ENCODE measurements at regions not wholly inside any gene's neighbourhood (a gene's known extent, or its start where the extent isn't known, plus 50 kb on each side); places are given as distances from the start of the nearest gene placed in this dataset.

GRCh38 chr2:226121046-226121738, 678.4 kb downstream of the IRS1 start:
- H3K4me1 ChIP-seq (ENCODE audit: control insufficient read depth, insufficient read depth, low read length) = 0 out of 2 replicates have a peak, but pooled peaks cover 2% of the 10 kb centered on the region
- no peaks in the 10 kb centered on the region for H3K9me3 ChIP-seq (ENCODE audit: control insufficient read depth, insufficient read depth, low read depth, low read length)
- no peak for TF ChIP-seq ZBTB10 (tag by site-specific recombination; IDR thresholded peaks at IDR 0.05)
- TF ChIP-seq ZNF623 (tag by site-specific recombination; IDR thresholded peaks at IDR 0.05) = no peak
- no peak for TF ChIP-seq RBAK (tag by site-specific recombination; IDR thresholded peaks at IDR 0.05)
- TF ChIP-seq ZNF175 (tag by site-specific recombination; IDR thresholded peaks at IDR 0.05) = no peak
- no peak for TF ChIP-seq HOXC10 (CRISPR knock-in tag; IDR thresholded peaks at IDR 0.05)
- ChIA-PET POLR2A (no interaction called here), CTCF (no interaction called here)
- no peak overlapping the region for H3K27ac ChIP-seq (ENCODE audit: extremely low read depth, low read depth, low read length)
- H3K36me3 ChIP-seq (ENCODE audit: control insufficient read depth in 2 of 2, insufficient read depth in 1 of 2, low read length in 2 of 2) = no peaks in the 10 kb centered on the region
- no peak overlapping the region for H3K4me3 ChIP-seq (ENCODE audit: low read depth, low read length)

- POLR2A ChIA-PET = no interaction called here
- H3K4me3 ChIP-seq (ENCODE audit: low read depth, low read length) = no peak overlapping the region; the same call in 1 of the 2 replicates
- H3K27ac ChIP-seq (ENCODE audit: extremely low read depth, low read depth, low read length) = no peak overlapping the region
- H3K4me1 ChIP-seq (ENCODE audit: control insufficient read depth, insufficient read depth, low read length) = peaks cover 2% of the 10 kb centered on the region; the same call in 1 of the 2 replicates
- TF ChIP-seq ZFP69B (tag by site-specific recombination; IDR thresholded peaks at IDR 0.05) = no peak
- TF ChIP-seq ZBTB8A (tag by site-specific recombination; IDR thresholded peaks at IDR 0.05) = no peak
- TF ChIP-seq FEZF1 (tag by site-specific recombination; IDR thresholded peaks at IDR 0.05) = no peak
- no peak for TF ChIP-seq TSHZ1 (tag by site-specific recombination; IDR thresholded peaks at IDR 0.05; ENCODE audit: borderline replicate concordance)
- no peak for TF ChIP-seq ZNF391 (tag by site-specific recombination; IDR thresholded peaks at IDR 0.05; ENCODE audit: borderline replicate concordance, low read depth)
- TF ChIP-seq GLIS1 (tag by site-specific recombination; IDR thresholded peaks at IDR 0.05) = no peak
- no peak for TF ChIP-seq ZNF341 (tag by site-specific recombination; IDR thresholded peaks at IDR 0.05; ENCODE audit: low read depth)
- TF ChIP-seq ZNF600 (tag by site-specific recombination; IDR thresholded peaks at IDR 0.05) = no peak
- no peak for TF ChIP-seq ZNF366 (tag by site-specific recombination; conservative IDR thresholded peaks at IDR 0.05)
- CTCF ChIA-PET = interaction anchor here (0.6 to 0.7 kb wide), 2 partner anchors 1051 to 1213 kb away, joined by 3 to 4 read pairs; no protein-coding TSS in a partner anchor
- no peaks in the 10 kb centered on the region for H3K9me3 ChIP-seq (ENCODE audit: control insufficient read depth, insufficient read depth, low read depth, low read length)
- H3K36me3 ChIP-seq (ENCODE audit: control insufficient read depth in 2 of 2, insufficient read depth in 1 of 2, low read length in 2 of 2) = no peaks in the 10 kb centered on the region
Observed at GRCh38 chr2:226118471-226119429, 680.9 kb downstream of the IRS1 start.
